Neural cell (in vitro differentiated cells): ENCODE measurements at regions not wholly inside any gene's neighbourhood (a gene's known extent, or its start where the extent isn't known, plus 50 kb on each side); places are given as distances from the start of the nearest gene placed in this dataset.

ENCODE experiments used
- H2AFZ ChIP-seq: fragments of 200-600, 300-800 bp; sonication (generic), shearing (Covaris generic); 2 replicates; pipeline ENCODE4 v1.6.0; 2014; ENCODE audit warnings: low read depth, mild to moderate bottlenecking, antibody characterized with exemption, low read length, moderate library complexity
- H3F3A ChIP-seq: fragments of 200-600 bp; shearing (Covaris generic); 2 replicates; pipeline ENCODE4 v1.6.1; 2016; ENCODE audit warnings: mild to moderate bottlenecking, moderate library complexity, mixed read lengths, antibody characterized with exemption, low read length; ENCODE audit not compliant: insufficient read depth, poor library complexity, severe bottlenecking
- H3K27ac ChIP-seq: fragments of 200-600, 300-800 bp; sonication (generic), shearing (Covaris generic); 2 replicates; pipeline ENCODE4 v1.5.1; 2014; ENCODE audit warnings: mild to moderate bottlenecking, low read length, moderate library complexity
- H3K27me3 ChIP-seq: fragments of 300-800, 200-600 bp; sonication (generic), shearing (Covaris generic); 2 replicates; pipeline ENCODE4 v1.6.0; 2014; ENCODE audit warnings: mild to moderate bottlenecking, low read depth, low read length, moderate library complexity; ENCODE audit not compliant: insufficient read depth
- H3K36me3 ChIP-seq: fragments of 300-800, 200-600 bp; sonication (generic), shearing (Covaris generic); 2 replicates; pipeline ENCODE4 v1.5.1; 2014; ENCODE audit warnings: mild to moderate bottlenecking, antibody characterized with exemption, low read length, moderate library complexity; ENCODE audit not compliant: insufficient read depth
- H3K4me2 ChIP-seq: fragments of 300-800, 200-600 bp; sonication (generic), shearing (Covaris generic); 2 replicates; pipeline ENCODE4 v1.6.0; 2014; ENCODE audit warnings: mild to moderate bottlenecking, low read length
- H3K4me3 ChIP-seq: fragments of 300-800, 200-600 bp; sonication (generic), shearing (Covaris generic); 2 replicates; pipeline ENCODE4 v1.5.1; 2014; ENCODE audit warnings: mild to moderate bottlenecking, low read length, moderate library complexity
- H3K79me2 ChIP-seq: fragments of 200-600 bp; shearing (Covaris generic); replicated peaks from 2 replicates; pipeline ENCODE4 v1.6.0; 2014; ENCODE audit warnings: mild to moderate bottlenecking, low read length, moderate library complexity; ENCODE audit not compliant: insufficient read depth
- H3K9ac ChIP-seq: fragments of 300-800, 200-600 bp; sonication (generic), shearing (Covaris generic); 2 replicates; pipeline ENCODE4 v1.6.1; 2016; ENCODE audit warnings: mild to moderate bottlenecking, low read length, mixed read lengths
- H3K9me2 ChIP-seq: fragments of 200-600 bp; shearing (Covaris generic); 2 replicates; pipeline ENCODE4 v1.6.1; 2016; ENCODE audit warnings: mild to moderate bottlenecking, low read length, mixed read lengths; ENCODE audit not compliant: insufficient read depth
- H3K9me3 ChIP-seq: fragments of 200-600, 300-800 bp; sonication (generic), shearing (Covaris generic); 2 replicates; pipeline ENCODE4 v1.6.1; 2016; ENCODE audit warnings: mild to moderate bottlenecking, mixed run types, low read length, moderate library complexity, mixed read lengths
- H4K20me1 ChIP-seq: fragments of 200-600 bp; shearing (Covaris generic); 2 replicates; pipeline ENCODE4 v1.6.1; 2016; ENCODE audit warnings: mild to moderate bottlenecking, mixed run types; ENCODE audit not compliant: insufficient read depth
- CTCF ChIP-seq: fragments of 450-650 bp; IDR thresholded peaks from 2 replicates; pipeline ENCODE4 v1.5.1; 2014; ENCODE audit warnings: antibody characterized with exemption, mild to moderate bottlenecking, moderate library complexity; ENCODE audit not compliant: poor library complexity, severe bottlenecking
- EP300 ChIP-seq: fragments of 450-650 bp; conservative IDR thresholded peaks from 2 replicates; pipeline ENCODE4 v1.6.1; 2014; ENCODE audit warnings: antibody characterized with exemption, mild to moderate bottlenecking, moderate library complexity; ENCODE audit not compliant: poor library complexity, severe bottlenecking
- EZH2 ChIP-seq: fragments of 200-600, 300-800 bp; shearing (Covaris generic), sonication (generic); IDR thresholded peaks from 2 replicates; pipeline ENCODE4 v1.6.1; 2014; ENCODE audit warnings: antibody characterized with exemption, low read length, borderline replicate concordance, mild to moderate bottlenecking; ENCODE audit not compliant: insufficient read depth, poor library complexity, severe bottlenecking
- MXI1 ChIP-seq: fragments of 450-650 bp; conservative IDR thresholded peaks from 2 replicates; pipeline ENCODE4 v1.6.1; 2014; ENCODE audit warnings: antibody characterized with exemption, mild to moderate bottlenecking; ENCODE audit not compliant: poor library complexity, severe bottlenecking
- POLR2AphosphoS5 ChIP-seq: IDR thresholded peaks from 2 replicates; pipeline ENCODE4 v1.6.1; 2012
- RAD21 ChIP-seq: fragments of 450-650 bp; conservative IDR thresholded peaks from 2 replicates; pipeline ENCODE4 v1.6.1; 2014; ENCODE audit warnings: antibody characterized with exemption, mild to moderate bottlenecking, moderate library complexity
- REST ChIP-seq: IDR thresholded peaks from 2 replicates; pipeline ENCODE4 v1.6.1; 2012; ENCODE audit warnings: borderline replicate concordance
- SMC3 ChIP-seq: fragments of 450-650 bp; conservative IDR thresholded peaks from 2 replicates; pipeline ENCODE4 v1.6.1; 2014; ENCODE audit warnings: antibody characterized with exemption, mild to moderate bottlenecking, moderate library complexity; ENCODE audit not compliant: poor library complexity
- TAF1 ChIP-seq: IDR thresholded peaks from 2 replicates; pipeline ENCODE4 v1.6.1; 2012; ENCODE audit warnings: low read depth

GRCh38 chr10:76769582-76769981 is 868.0 kb downstream of the KCNMA1 start:
- no peaks in the 10 kb centered on the region for H3K79me2 ChIP-seq
- H3K4me3 ChIP-seq, result no peak overlapping the region
- H2AFZ ChIP-seq, result no peak overlapping the region
- no peaks in the 10 kb centered on the region for H3K9me3 ChIP-seq
- TF ChIP-seq RAD21 (no peak), REST (no peak), SMC3 (no peak), TAF1 (no peak), EZH2 (no peak), EP300 (no peak), POLR2AphosphoS5 (no peak), CTCF (no peak)
- no peak overlapping the region for H3K9ac ChIP-seq
- no peaks in the 10 kb centered on the region for H3F3A ChIP-seq
- H3K27ac ChIP-seq, result no peak overlapping the region
- peaks cover 24% of the 10 kb centered on the region for H3K27me3 ChIP-seq
- no peaks in the 10 kb centered on the region for H4K20me1 ChIP-seq
- no peaks in the 10 kb centered on the region for H3K9me2 ChIP-seq
- no peak overlapping the region for H3K4me2 ChIP-seq
- no peaks in the 10 kb centered on the region for H3K36me3 ChIP-seq

- H4K20me1 ChIP-seq, result no peaks in the 10 kb centered on the region
- no peaks in the 10 kb centered on the region for H3K9me2 ChIP-seq
- no peak for TF ChIP-seq POLR2AphosphoS5
- no peak for TF ChIP-seq TAF1
- no peak for TF ChIP-seq SMC3
- TF ChIP-seq CTCF, result no peak
- TF ChIP-seq REST, result no peak
- no peak for TF ChIP-seq MXI1
- no peak for TF ChIP-seq EZH2
- TF ChIP-seq EP300, result no peak
- no peak for TF ChIP-seq RAD21
- no peak overlapping the region for H3K27ac ChIP-seq
- no peak overlapping the region for H3K4me2 ChIP-seq
- H3K79me2 ChIP-seq, result no peaks in the 10 kb centered on the region
- no peaks in the 10 kb centered on the region for H3K9me3 ChIP-seq
- no peak overlapping the region for H3K9ac ChIP-seq
- H3K27me3 ChIP-seq, result peaks cover 19% of the 10 kb centered on the region
- H3F3A ChIP-seq, result no peaks in the 10 kb centered on the region
- no peak overlapping the region for H2AFZ ChIP-seq
- no peaks in the 10 kb centered on the region for H3K36me3 ChIP-seq
- no peak overlapping the region for H3K4me3 ChIP-seq
These were observed 868.4 kb downstream of the KCNMA1 start for GRCh38 chr10:76769161-76769560.
